Esophagus muscularis mucosa (tissue), 4 donors: ENCODE measurements at regions not wholly inside any gene's neighbourhood (a gene's known extent, or its start where the extent isn't known, plus 50 kb on each side); places are given as distances from the start of the nearest gene placed in this dataset.

Experiments used
- CTCF ChIP-seq, 3 experiments: fragments of 200-600 bp in 2 of 3; fragments of 450-650 bp in 1 of 3; sonication (generic) in 2 of 3; IDR thresholded peaks; one replicate each; pipeline ENCODE4 v1.5.1; 2017 to 2019; ENCODE audit warnings: antibody characterized with exemption in 3 of 3, mild to moderate bottlenecking in 2 of 3, moderate library complexity in 1 of 3
- EP300 ChIP-seq: sonication (generic); formaldehyde crosslinking; IDR thresholded peaks from one replicate; pipeline ENCODE4 v1.6.1; 2017; ENCODE audit warnings: antibody characterized with exemption
- POLR2AphosphoS5 ChIP-seq, 2 donors: sonication (generic); formaldehyde crosslinking; IDR thresholded peaks; one replicate each; pipeline ENCODE4 v1.6.1; 2017; ENCODE audit warnings: antibody characterized with exemption in 2 of 2

- no peak for TF ChIP-seq POLR2AphosphoS5 (IDR thresholded peaks at IDR 0.05)
- TF ChIP-seq CTCF (IDR thresholded peaks at IDR 0.05): no peak
- TF ChIP-seq EP300: no peak
These were observed 76.4 kb downstream of the TSN start for GRCh38 chr2:121831841-121832240.
